ENCODE measurements at regions not wholly inside any gene's neighbourhood (a gene's known extent, or its start where the extent isn't known, plus 50 kb on each side); places are given as distances from the start of the nearest gene placed in this dataset.
A peak's percentile ranks its signal among the peaks of the same experiment; 100 is the strongest.

GRCh38 chr7:68680235-68680872, 917.9 kb upstream of the AUTS2 start:
- Histone ChIP-seq H3K9me3 (ENCODE audit: severe bottlenecking) (no peaks in the 10 kb centered on the region), H3K36me3 (no peaks in the 10 kb centered on the region), H3K27me3 (ENCODE audit: insufficient read depth, low read depth, severe bottlenecking) (no peaks in the 10 kb centered on the region), H3K4me3 (ENCODE audit: low read depth, low read length) (no peak overlapping the region), H3K27ac (no peak overlapping the region)
- TF ChIP-seq, protein P1, sequence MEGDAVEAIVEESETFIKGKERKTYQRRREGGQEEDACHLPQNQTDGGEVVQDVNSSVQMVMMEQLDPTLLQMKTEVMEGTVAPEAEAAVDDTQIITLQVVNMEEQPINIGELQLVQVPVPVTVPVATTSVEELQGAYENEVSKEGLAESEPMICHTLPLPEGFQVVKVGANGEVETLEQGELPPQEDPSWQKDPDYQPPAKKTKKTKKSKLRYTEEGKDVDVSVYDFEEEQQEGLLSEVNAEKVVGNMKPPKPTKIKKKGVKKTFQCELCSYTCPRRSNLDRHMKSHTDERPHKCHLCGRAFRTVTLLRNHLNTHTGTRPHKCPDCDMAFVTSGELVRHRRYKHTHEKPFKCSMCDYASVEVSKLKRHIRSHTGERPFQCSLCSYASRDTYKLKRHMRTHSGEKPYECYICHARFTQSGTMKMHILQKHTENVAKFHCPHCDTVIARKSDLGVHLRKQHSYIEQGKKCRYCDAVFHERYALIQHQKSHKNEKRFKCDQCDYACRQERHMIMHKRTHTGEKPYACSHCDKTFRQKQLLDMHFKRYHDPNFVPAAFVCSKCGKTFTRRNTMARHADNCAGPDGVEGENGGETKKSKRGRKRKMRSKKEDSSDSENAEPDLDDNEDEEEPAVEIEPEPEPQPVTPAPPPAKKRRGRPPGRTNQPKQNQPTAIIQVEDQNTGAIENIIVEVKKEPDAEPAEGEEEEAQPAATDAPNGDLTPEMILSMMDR (IDR thresholded peaks at IDR 0.05; ENCODE audit: low read depth, low read length) = no peak
- DNase-seq = no peak

DNA sequence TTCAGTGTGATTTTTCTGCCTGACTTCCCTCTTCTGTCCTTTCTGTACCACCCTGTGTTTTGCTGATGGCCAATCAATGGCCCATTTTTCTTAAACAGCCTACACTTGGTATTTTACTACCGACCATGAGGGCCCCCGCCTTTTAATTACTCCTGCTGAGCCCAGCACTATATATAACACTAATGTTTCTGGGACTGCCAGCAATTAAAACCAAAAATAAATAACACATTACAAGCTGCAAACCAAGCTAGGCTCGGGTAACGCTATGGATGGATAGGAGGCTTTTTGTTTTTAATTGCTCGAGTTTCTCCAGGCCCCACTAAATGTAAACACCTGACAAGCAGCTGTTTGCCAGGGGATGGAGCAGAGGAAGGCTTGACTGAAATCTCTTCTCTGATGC, 915.4 kb upstream of the AUTS2 start:
- TF ChIP-seq, protein P1 (IDR thresholded peaks at IDR 0.05; ENCODE audit: low read depth, low read length) = no peak
- no peaks in the 10 kb centered on the region for H3K27me3 ChIP-seq (ENCODE audit: insufficient read depth, low read depth, severe bottlenecking)

GRCh38 chr7:68684246-68684839, 913.9 kb upstream of the AUTS2 start:
- Histone ChIP-seq H3K36me3 (no peaks in the 10 kb centered on the region), H3K4me3 (ENCODE audit: low read depth, low read length) (no peak overlapping the region), H3K27me3 (ENCODE audit: insufficient read depth, low read depth, severe bottlenecking) (no peaks in the 10 kb centered on the region), H3K9me3 (ENCODE audit: severe bottlenecking) (no peaks in the 10 kb centered on the region), H3K27ac (0 out of 2 replicates have a peak overlapping the region, but pooled peaks have one; percentile 5)
- TF ChIP-seq, protein P1 (IDR thresholded peaks at IDR 0.05; ENCODE audit: low read depth, low read length) = peak; percentile 38; the same call in 1 of the 2 replicates
- DNase-seq = peak; percentile 59

More for the DNA sequence above, 915.4 kb upstream of the AUTS2 start:
- Histone ChIP-seq H3K4me3 (ENCODE audit: low read depth, low read length) (no peak overlapping the region), H3K36me3 (no peaks in the 10 kb centered on the region), H3K9me3 (ENCODE audit: severe bottlenecking) (no peaks in the 10 kb centered on the region), H3K27ac (no peak overlapping the region)
- no peak for DNase-seq

- no peaks in the 10 kb centered on the region for H3K9me3 ChIP-seq (ENCODE audit: severe bottlenecking)
- TF ChIP-seq, protein P1 (IDR thresholded peaks at IDR 0.05; ENCODE audit: low read depth, low read length) = no peak
- no peaks in the 10 kb centered on the region for H3K36me3 ChIP-seq
- no peak for DNase-seq
- H3K27ac ChIP-seq = no peak overlapping the region
- H3K4me3 ChIP-seq (ENCODE audit: low read depth, low read length) = no peak overlapping the region
- H3K27me3 ChIP-seq (ENCODE audit: insufficient read depth, low read depth, severe bottlenecking) = no peaks in the 10 kb centered on the region
Measured at GRCh38 chr7:68684996-68685395, 913.3 kb upstream of the AUTS2 start.

- DNase-seq = no peak
- no peaks in the 10 kb centered on the region for H3K36me3 ChIP-seq
- H3K27ac ChIP-seq = no peak overlapping the region
- H3K27me3 ChIP-seq (ENCODE audit: insufficient read depth, low read depth, severe bottlenecking) = no peaks in the 10 kb centered on the region
- TF ChIP-seq, protein P1 (IDR thresholded peaks at IDR 0.05; ENCODE audit: low read depth, low read length) = no peak
- H3K4me3 ChIP-seq (ENCODE audit: low read depth, low read length) = no peak overlapping the region
- H3K9me3 ChIP-seq (ENCODE audit: severe bottlenecking) = no peaks in the 10 kb centered on the region
Measured at GRCh38 chr7:68688416-68689086, 909.7 kb upstream of the AUTS2 start.
